IMR-90 (cell line): ENCODE measurements at regions not wholly inside any gene's neighbourhood (a gene's known extent, or its start where the extent isn't known, plus 50 kb on each side); places are given as distances from the start of the nearest gene placed in this dataset.

ENCODE experiments used
- ATAC-seq: fragments of 200-7000 bp; cut with Tn5 transposase; 2 replicates; pipeline ENCODE4 v1.9.1; 2020; ENCODE audit warnings: low read depth, mild to moderate bottlenecking, moderate library complexity
- BruUV-seq: library from RNA; stranded (reverse); fragments of 400-500 nt; replicated peaks from 2 replicates; lab custom pipeline; 2021; lab: Mats Ljungman, UMichigan
- CTCF ChIA-PET: fragments of 300-600 bp; formaldehyde crosslinking; extraction: SDS; loops from one replicate; lab custom pipeline; 2021; ENCODE audit warnings: antibody characterized with exemption; lab: Yijun Ruan, JAX
- POLR2A ChIA-PET: fragments of 300-600 bp; sonication (Branson Sonifier 250); formaldehyde crosslinking; loops from one replicate; lab custom pipeline; 2022; ENCODE audit warnings: antibody characterized with exemption; ENCODE audit not compliant: unreplicated experiment; lab: Charles Lee
- DNase-seq: peaks from one replicate; pipeline ENCODE4 v3.0.0; 2013
- H2AFZ ChIP-seq: replicated peaks from 2 replicates; pipeline ENCODE3; 2013; ENCODE audit warnings: low read length, mild to moderate bottlenecking; ENCODE audit not compliant: poor library complexity
- H2AK5ac ChIP-seq: 2 replicates; pipeline ENCODE4 v1.6.1; 2013; ENCODE audit warnings: low read depth, low read length, inconsistent platforms
- H2AK9ac ChIP-seq: replicated peaks from 2 replicates; pipeline ENCODE3; 2013; ENCODE audit warnings: mild to moderate bottlenecking, low read depth, low read length, moderate library complexity; ENCODE audit not compliant: poor library complexity
- H2BK120ac ChIP-seq: 2 replicates; pipeline ENCODE4 v1.6.1; 2013; ENCODE audit warnings: low read depth, low read length, inconsistent platforms
- H2BK15ac ChIP-seq: 3 replicates; pipeline ENCODE4 v1.6.1; 2013; ENCODE audit warnings: low read depth, low read length, inconsistent platforms
- H2BK20ac ChIP-seq: 2 replicates; pipeline ENCODE4 v1.6.1; 2013; ENCODE audit warnings: low read depth, mild to moderate bottlenecking, inconsistent platforms, low read length, moderate library complexity
- H2BK5ac ChIP-seq: 2 replicates; pipeline ENCODE4 v1.6.1; 2013; ENCODE audit warnings: mild to moderate bottlenecking, low read depth, low read length, inconsistent platforms; ENCODE audit not compliant: poor library complexity, severe bottlenecking
- H3K14ac ChIP-seq: replicated peaks from 2 replicates; pipeline ENCODE4 v1.6.1; 2013; ENCODE audit warnings: low read depth, low read length, inconsistent platforms
- H3K18ac ChIP-seq: 2 replicates; pipeline ENCODE4 v1.6.1; 2013; ENCODE audit warnings: low read depth, low read length, control low read depth
- H3K23ac ChIP-seq: 2 replicates; pipeline ENCODE4 v1.6.1; 2013; ENCODE audit warnings: low read depth, low read length, inconsistent platforms
- H3K27ac ChIP-seq: 2 replicates; pipeline ENCODE4 v1.5.1; 2013; ENCODE audit warnings: mild to moderate bottlenecking, control low read depth, low read length; ENCODE audit not compliant: insufficient read depth
- H3K27me3 ChIP-seq: 2 replicates; pipeline ENCODE4 v1.6.1; 2013; ENCODE audit warnings: low read length; ENCODE audit not compliant: control insufficient read depth, insufficient read depth
- H3K36me3 ChIP-seq: 2 replicates; pipeline ENCODE4 v1.6.1; 2013; ENCODE audit warnings: low read length, mixed read lengths; ENCODE audit not compliant: control insufficient read depth, insufficient read depth
- H3K4ac ChIP-seq: 2 replicates; pipeline ENCODE4 v1.6.1; 2013; ENCODE audit warnings: low read depth, low read length, inconsistent platforms
- H3K4me1 ChIP-seq: 2 replicates; pipeline ENCODE4 v1.6.1; 2013; ENCODE audit warnings: low read length, mixed read lengths; ENCODE audit not compliant: control insufficient read depth, insufficient read depth
- H3K4me2 ChIP-seq: 2 replicates; pipeline ENCODE4 v1.6.1; 2013; ENCODE audit warnings: low read depth, mild to moderate bottlenecking, control low read depth, low read length, moderate library complexity
- H3K4me3 ChIP-seq: 2 replicates; pipeline ENCODE4 v1.5.1; 2013; ENCODE audit warnings: low read depth, mild to moderate bottlenecking, control low read depth, low read length, moderate library complexity; ENCODE audit not compliant: insufficient read depth
- H3K56ac ChIP-seq: 2 replicates; pipeline ENCODE4 v1.6.1; 2013; ENCODE audit warnings: low read length, inconsistent platforms; ENCODE audit not compliant: insufficient read depth; ENCODE audit errors: extremely low read depth
- H3K79me1 ChIP-seq, 2 experiments: 2 replicates each; pipeline ENCODE4 v1.6.1; 2013; ENCODE audit warnings: low read length in 2 of 2, inconsistent platforms in 1 of 2, low read depth in 1 of 2
- H3K9ac ChIP-seq: 2 replicates; pipeline ENCODE4 v1.6.1; 2013; ENCODE audit warnings: low read depth, low read length, control low read depth
- H3K9me1 ChIP-seq: 2 replicates; pipeline ENCODE4 v1.6.1; 2013; ENCODE audit warnings: low read length, inconsistent platforms; ENCODE audit not compliant: insufficient read depth
- H3K9me3 ChIP-seq: 2 replicates; pipeline ENCODE4 v1.6.1; 2013; ENCODE audit warnings: low read length; ENCODE audit not compliant: control insufficient read depth, insufficient read depth
- H4K20me1 ChIP-seq: 2 replicates; pipeline ENCODE4 v1.6.1; 2013; ENCODE audit warnings: low read length, inconsistent platforms; ENCODE audit not compliant: insufficient read depth
- H4K5ac ChIP-seq: 2 replicates; pipeline ENCODE4 v1.6.1; 2013; ENCODE audit warnings: mild to moderate bottlenecking, low read depth, low read length, control low read depth
- H4K8ac ChIP-seq, 2 experiments: 2 replicates each; pipeline ENCODE4 v1.6.1; 2013; ENCODE audit warnings: low read depth in 2 of 2, low read length in 2 of 2, control low read depth in 1 of 2, inconsistent platforms in 1 of 2
- H4K91ac ChIP-seq: 2 replicates; pipeline ENCODE4 v1.6.1; 2013; ENCODE audit warnings: low read depth, low read length, inconsistent platforms; ENCODE audit not compliant: insufficient read depth
- BHLHE40 ChIP-seq: fragments of 150-350 bp; IDR thresholded peaks from 2 replicates; pipeline ENCODE4 v1.6.1; 2016; ENCODE audit warnings: mild to moderate bottlenecking, low read depth, low read length
- CEBPB ChIP-seq: IDR thresholded peaks from 2 replicates; pipeline ENCODE4 v1.6.1; 2012; ENCODE audit warnings: low read depth, low read length, improper control_type of control experiment
- CHD1 ChIP-seq: IDR thresholded peaks from 2 replicates; pipeline ENCODE4 v1.6.1; 2012; ENCODE audit warnings: low read depth, low read length, improper control_type of control experiment
- ELK1 ChIP-seq: fragments of 150-350 bp; IDR thresholded peaks from 2 replicates; pipeline ENCODE4 v1.6.1; 2016; ENCODE audit warnings: low read depth, mild to moderate bottlenecking, low read length, moderate library complexity, borderline replicate concordance
- FOS ChIP-seq: fragments of 150-350 bp; IDR thresholded peaks from 2 replicates; pipeline ENCODE4 v1.6.1; 2016; ENCODE audit warnings: low read depth, low read length
- MAFK ChIP-seq: IDR thresholded peaks from 2 replicates; pipeline ENCODE4 v1.6.1; 2012; ENCODE audit warnings: low read depth, low read length, improper control_type of control experiment
- MAZ ChIP-seq: IDR thresholded peaks from 2 replicates; pipeline ENCODE4 v1.6.1; 2012; ENCODE audit warnings: low read depth, mild to moderate bottlenecking, low read length, improper control_type of control experiment, moderate library complexity, borderline replicate concordance
- MXI1 ChIP-seq: IDR thresholded peaks from 2 replicates; pipeline ENCODE4 v1.6.1; 2012; ENCODE audit warnings: low read depth, mild to moderate bottlenecking, low read length, moderate library complexity, borderline replicate concordance
- NFE2L2 ChIP-seq: fragments of 150-350 bp; IDR thresholded peaks from 2 replicates; pipeline ENCODE4 v1.6.1; 2016; ENCODE audit warnings: low read depth, mild to moderate bottlenecking, low read length
- POLR2A ChIP-seq: IDR thresholded peaks from 2 replicates; pipeline ENCODE4 v1.6.1; 2012; ENCODE audit warnings: mild to moderate bottlenecking, low read depth, low read length
- RAD21 ChIP-seq: IDR thresholded peaks from 2 replicates; pipeline ENCODE4 v1.6.1; 2012; ENCODE audit warnings: low read length, improper control_type of control experiment
- RCOR1 ChIP-seq: IDR thresholded peaks from 2 replicates; pipeline ENCODE4 v1.6.1; 2012; ENCODE audit warnings: mild to moderate bottlenecking, low read length, improper control_type of control experiment; ENCODE audit not compliant: insufficient replicate concordance
- RFX5 ChIP-seq: IDR thresholded peaks from 2 replicates; pipeline ENCODE4 v1.8.0; 2012; ENCODE audit warnings: low read depth, mild to moderate bottlenecking, low read length, moderate library complexity
- SMC3 ChIP-seq: fragments of 150-350 bp; IDR thresholded peaks from 2 replicates; pipeline ENCODE4 v1.6.1; 2016; ENCODE audit warnings: low read depth, mild to moderate bottlenecking, antibody characterized with exemption, low read length, moderate library complexity
- WGBS, 2 experiments: methylation state at CpG; one replicate each; pipeline versions ENCODE4 v1.1.5 to v1.1.7; 2013; ENCODE audit warnings: missing lambda C conversion rate in 2 of 2; ENCODE audit not compliant: insufficient read length in 1 of 2; ENCODE audit errors: extremely low coverage in 2 of 2; 5-methylcytosine and 5-hydroxymethylcytosine counted together
- dilution Hi-C: fragments of 300-500 bp; cut with HindIII; formaldehyde crosslinking; loops from one replicate; pipeline ENCODE4 v1.14.3; 2018; ENCODE audit warnings: low sequenced_read_pairs; ENCODE audit not compliant: unreplicated experiment
- in situ Hi-C: fragments of 300-500 bp; cut with MboI; formaldehyde crosslinking; loops from 3 replicates; pipeline ENCODE4 v1.14.3; 2019; ENCODE audit warnings: low sequenced_read_pairs, inconsistent platforms, mixed read lengths
- intact Hi-C: fragments of 100-400 bp; cut with micrococcal nuclease; formaldehyde crosslinking; loops from 2 replicates; pipeline ENCODE4 v1.10.0; 2022
- TF ChIP-seq, protein P1 (sequence below): conservative IDR thresholded peaks from 2 replicates; pipeline ENCODE4 v1.5.1; 2012; ENCODE audit warnings: mild to moderate bottlenecking, low read depth, low read length, improper control_type of control experiment
- TF ChIP-seq, protein P2 (sequence below): fragments of 150-350 bp; IDR thresholded peaks from 2 replicates; pipeline ENCODE4 v1.6.1; 2017; ENCODE audit warnings: mild to moderate bottlenecking, antibody characterized with exemption, low read length, low read depth

- peaks cover 21% of the 10 kb centered on the region for H3K27me3 ChIP-seq
- in situ Hi-C loops, result no loop called here
These were observed 250.1 kb downstream of the C16orf95 start for GRCh38 chr16:87067003-87067556.

More at GRCh38 chr16:87067003-87067556, 250.1 kb downstream of the C16orf95 start:
- Histone ChIP-seq H2AFZ (no peak overlapping the region), H3K9me1 (no peaks in the 10 kb centered on the region), H3K4me3 (no peak overlapping the region), H4K5ac (no peak overlapping the region), H2BK120ac (no peak overlapping the region), H4K91ac (no peak overlapping the region), H3K18ac (no peak overlapping the region), H3K4me2 (no peak overlapping the region), H2BK20ac (no peak overlapping the region), H2BK15ac (no peak overlapping the region), H3K79me1 (no peaks in the 10 kb centered on the region), H3K56ac (no peak overlapping the region), H3K4me1 (no peaks in the 10 kb centered on the region), H3K23ac (no peak overlapping the region), H3K4ac (no peak overlapping the region), H3K9me3 (no peaks in the 10 kb centered on the region), H3K27ac (no peak overlapping the region), H4K20me1 (no peaks in the 10 kb centered on the region), H2AK9ac (no peak overlapping the region), H3K14ac (no peak overlapping the region), H2AK5ac (no peak overlapping the region), H2BK5ac (no peak overlapping the region), H3K36me3 (no peaks in the 10 kb centered on the region), H3K9ac (no peak overlapping the region), H4K8ac (no peak overlapping the region)
- ChIA-PET CTCF (no interaction called here), POLR2A (no interaction called here)
- BruUV-seq, result no TSS peak
- dilution Hi-C loops (no loop called here), intact Hi-C loops (loop anchor here (10.0 kb wide), 2 partner anchors 142 to 302 kb away; no protein-coding TSS in a partner anchor)
- DNase-seq, result no peak
- TF ChIP-seq MAFK (no peak), RAD21 (no peak), ELK1 (no peak), MXI1 (no peak), MAZ (no peak), FOS (no peak), NFE2L2 (no peak), SMC3 (no peak), CHD1 (no peak), RCOR1 (no peak), POLR2A (no peak), BHLHE40 (no peak), RFX5 (no peak), CEBPB (no peak)
- TF ChIP-seq, protein P1, sequence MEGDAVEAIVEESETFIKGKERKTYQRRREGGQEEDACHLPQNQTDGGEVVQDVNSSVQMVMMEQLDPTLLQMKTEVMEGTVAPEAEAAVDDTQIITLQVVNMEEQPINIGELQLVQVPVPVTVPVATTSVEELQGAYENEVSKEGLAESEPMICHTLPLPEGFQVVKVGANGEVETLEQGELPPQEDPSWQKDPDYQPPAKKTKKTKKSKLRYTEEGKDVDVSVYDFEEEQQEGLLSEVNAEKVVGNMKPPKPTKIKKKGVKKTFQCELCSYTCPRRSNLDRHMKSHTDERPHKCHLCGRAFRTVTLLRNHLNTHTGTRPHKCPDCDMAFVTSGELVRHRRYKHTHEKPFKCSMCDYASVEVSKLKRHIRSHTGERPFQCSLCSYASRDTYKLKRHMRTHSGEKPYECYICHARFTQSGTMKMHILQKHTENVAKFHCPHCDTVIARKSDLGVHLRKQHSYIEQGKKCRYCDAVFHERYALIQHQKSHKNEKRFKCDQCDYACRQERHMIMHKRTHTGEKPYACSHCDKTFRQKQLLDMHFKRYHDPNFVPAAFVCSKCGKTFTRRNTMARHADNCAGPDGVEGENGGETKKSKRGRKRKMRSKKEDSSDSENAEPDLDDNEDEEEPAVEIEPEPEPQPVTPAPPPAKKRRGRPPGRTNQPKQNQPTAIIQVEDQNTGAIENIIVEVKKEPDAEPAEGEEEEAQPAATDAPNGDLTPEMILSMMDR, result no peak
- TF ChIP-seq, protein P2, sequence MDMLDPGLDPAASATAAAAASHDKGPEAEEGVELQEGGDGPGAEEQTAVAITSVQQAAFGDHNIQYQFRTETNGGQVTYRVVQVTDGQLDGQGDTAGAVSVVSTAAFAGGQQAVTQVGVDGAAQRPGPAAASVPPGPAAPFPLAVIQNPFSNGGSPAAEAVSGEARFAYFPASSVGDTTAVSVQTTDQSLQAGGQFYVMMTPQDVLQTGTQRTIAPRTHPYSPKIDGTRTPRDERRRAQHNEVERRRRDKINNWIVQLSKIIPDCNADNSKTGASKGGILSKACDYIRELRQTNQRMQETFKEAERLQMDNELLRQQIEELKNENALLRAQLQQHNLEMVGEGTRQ, result no peak
- WGBS, 2 experiments, result 86% methylated on average over 11 of the region's 24 CpGs; no CpG with 5 or more reads in 1 of the 2 experiments
- ATAC-seq, result no peak
